Gastrocnemius medialis (tissue), 4 donors: ENCODE measurements at regions not wholly inside any gene's neighbourhood (a gene's known extent, or its start where the extent isn't known, plus 50 kb on each side); places are given as distances from the start of the nearest gene placed in this dataset.

Experiments
- ATAC-seq, 2 donors: fragments of 150-250 bp; one replicate each; pipeline ENCODE4 v1.9.1; 2016
- DNase-seq, 2 donors: peaks; one replicate each; pipeline ENCODE4 v3.0.0-alpha.2; 2019
- H3K27ac ChIP-seq, 4 donors: fragments of 200-600 bp; sonication (generic); 1 replicate in 1 of 4; 2 replicates in 3 of 4; pipeline ENCODE4 v1.5.1; 2016 to 2018; ENCODE audit warnings: mild to moderate bottlenecking in 2 of 4, moderate library complexity in 1 of 4
- H3K27me3 ChIP-seq, 3 donors: fragments of 200-600 bp; sonication (generic) in 2 of 3; 1 replicate in 1 of 3; 2 replicates in 2 of 3; pipeline versions ENCODE4 v1.5.1 to v1.6.0; 2016 to 2019; ENCODE audit warnings: mild to moderate bottlenecking in 1 of 3, moderate library complexity in 1 of 3
- H3K36me3 ChIP-seq, 2 donors: fragments of 200-600 bp; sonication (generic) in 1 of 2; one replicate each; pipeline ENCODE4 v1.5.1; 2017 to 2018
- H3K4me1 ChIP-seq, 2 donors: fragments of 200-600 bp; sonication (generic) in 1 of 2; one replicate each; pipeline ENCODE4 v1.5.1; 2016 to 2017; ENCODE audit warnings: mild to moderate bottlenecking in 2 of 2
- H3K4me3 ChIP-seq, 4 donors: fragments of 200-600 bp; sonication (generic) in 3 of 4; 1 replicate in 1 of 4; 2 replicates in 3 of 4; pipeline ENCODE4 v1.5.1; 2016 to 2019; ENCODE audit warnings: mild to moderate bottlenecking in 2 of 4
- H3K9me3 ChIP-seq, 3 donors: fragments of 200-600 bp; sonication (generic) in 2 of 3; 1 replicate in 1 of 3; 2 replicates in 2 of 3; pipeline ENCODE4 v1.5.1; 2016 to 2019
- POLR2A ChIP-seq, 2 donors: fragments of 450-650 bp; IDR thresholded peaks; one replicate each; pipeline ENCODE4 v1.6.1; 2017; ENCODE audit warnings: antibody characterized with exemption in 2 of 2, mild to moderate bottlenecking in 2 of 2, moderate library complexity in 2 of 2
- in situ Hi-C, 4 donors: fragments of 200-750 bp; cut with MboI; loops; one replicate each; pipeline versions ENCODE4 v1.15.0 to v1.8.0; 2017; ENCODE audit warnings: low sequenced_read_pairs in 4 of 4
- intact Hi-C: fragments of 100-400 bp; cut with DNase I; formaldehyde crosslinking; loops from one replicate; pipeline ENCODE4 v1.15.1; 2023; ENCODE audit warnings: low total_unique reads
- TF ChIP-seq, protein P1 (sequence below), 5 experiments: fragments of 450-650 bp in 3 of 5; fragments of 200-600 bp in 2 of 5; sonication (generic) in 2 of 5; IDR thresholded peaks in 4 of 5; conservative IDR thresholded peaks in 1 of 5; 1 replicate in 4 of 5; 2 replicates in 1 of 5; pipeline ENCODE4 v1.5.1; 2016 to 2019; ENCODE audit warnings: antibody characterized with exemption in 5 of 5, mild to moderate bottlenecking in 3 of 5, moderate library complexity in 3 of 5

DNA sequence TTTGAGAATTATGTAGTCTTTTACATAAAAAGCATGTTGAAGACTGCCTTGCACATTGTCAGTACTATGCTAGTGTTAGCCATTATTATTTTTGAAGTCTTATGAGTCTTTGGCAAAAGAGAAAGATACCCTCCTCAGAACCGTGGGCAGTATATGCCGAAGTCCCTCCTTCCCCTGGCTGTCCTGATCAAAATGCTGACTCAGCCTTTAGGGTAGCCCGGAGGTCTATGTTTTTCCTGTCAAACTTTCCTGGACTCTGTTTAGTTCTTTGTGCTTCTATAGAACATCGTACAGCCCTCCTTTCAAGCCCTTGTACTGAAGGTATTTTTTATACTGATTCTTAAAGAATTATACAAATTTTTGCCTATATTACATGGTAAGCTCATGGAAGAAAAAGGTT is 264.7 kb upstream of the ATP5MC3 start:
- no peaks in the 10 kb centered on the region for H3K36me3 ChIP-seq
- no peak overlapping the region for H3K27ac ChIP-seq
- DNase-seq (no peak), ATAC-seq (no peak)
- H3K4me3 ChIP-seq: no peak overlapping the region
- TF ChIP-seq POLR2A (IDR thresholded peaks at IDR 0.05): no peak
- TF ChIP-seq, protein P1, sequence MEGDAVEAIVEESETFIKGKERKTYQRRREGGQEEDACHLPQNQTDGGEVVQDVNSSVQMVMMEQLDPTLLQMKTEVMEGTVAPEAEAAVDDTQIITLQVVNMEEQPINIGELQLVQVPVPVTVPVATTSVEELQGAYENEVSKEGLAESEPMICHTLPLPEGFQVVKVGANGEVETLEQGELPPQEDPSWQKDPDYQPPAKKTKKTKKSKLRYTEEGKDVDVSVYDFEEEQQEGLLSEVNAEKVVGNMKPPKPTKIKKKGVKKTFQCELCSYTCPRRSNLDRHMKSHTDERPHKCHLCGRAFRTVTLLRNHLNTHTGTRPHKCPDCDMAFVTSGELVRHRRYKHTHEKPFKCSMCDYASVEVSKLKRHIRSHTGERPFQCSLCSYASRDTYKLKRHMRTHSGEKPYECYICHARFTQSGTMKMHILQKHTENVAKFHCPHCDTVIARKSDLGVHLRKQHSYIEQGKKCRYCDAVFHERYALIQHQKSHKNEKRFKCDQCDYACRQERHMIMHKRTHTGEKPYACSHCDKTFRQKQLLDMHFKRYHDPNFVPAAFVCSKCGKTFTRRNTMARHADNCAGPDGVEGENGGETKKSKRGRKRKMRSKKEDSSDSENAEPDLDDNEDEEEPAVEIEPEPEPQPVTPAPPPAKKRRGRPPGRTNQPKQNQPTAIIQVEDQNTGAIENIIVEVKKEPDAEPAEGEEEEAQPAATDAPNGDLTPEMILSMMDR (IDR thresholded peaks at IDR 0.05 in 4 of 5, conservative IDR thresholded peaks at IDR 0.05 in 1 of 5): no peak
- in situ Hi-C loops: no loop called here
- intact Hi-C loops: no loop called here
- no peaks in the 10 kb centered on the region for H3K27me3 ChIP-seq
- no peaks in the 10 kb centered on the region for H3K9me3 ChIP-seq
- H3K4me1 ChIP-seq: no peaks in the 10 kb centered on the region

- in situ Hi-C loops: no loop called here
- Histone ChIP-seq H3K36me3 (no peaks in the 10 kb centered on the region), H3K9me3 (no peaks in the 10 kb centered on the region), H3K27ac (no peak overlapping the region), H3K27me3 (no peaks in the 10 kb centered on the region), H3K4me3 (no peak overlapping the region), H3K4me1 (no peaks in the 10 kb centered on the region)
- intact Hi-C loops: no loop called here
- ATAC-seq (no peak), DNase-seq (no peak)
- no peak for TF ChIP-seq POLR2A (IDR thresholded peaks at IDR 0.05)
- TF ChIP-seq, protein P1 (IDR thresholded peaks at IDR 0.05 in 4 of 5, conservative IDR thresholded peaks at IDR 0.05 in 1 of 5): no peak
Measured at GRCh38 chr2:175445281-175445680, 263.8 kb upstream of the ATP5MC3 start.

- no peaks in the 10 kb centered on the region for H3K4me1 ChIP-seq
- no peak overlapping the region for H3K27ac ChIP-seq
- H3K4me3 ChIP-seq: no peak overlapping the region
- in situ Hi-C loops: no loop called here
- no peak for DNase-seq
- H3K36me3 ChIP-seq: no peaks in the 10 kb centered on the region
- no peak for ATAC-seq
- intact Hi-C loops: no loop called here
- TF ChIP-seq POLR2A (IDR thresholded peaks at IDR 0.05): no peak
- TF ChIP-seq, protein P1 (IDR thresholded peaks at IDR 0.05 in 4 of 5, conservative IDR thresholded peaks at IDR 0.05 in 1 of 5): no peak
- no peaks in the 10 kb centered on the region for H3K9me3 ChIP-seq
- no peaks in the 10 kb centered on the region for H3K27me3 ChIP-seq
Measured at GRCh38 chr2:175442441-175442840, 260.9 kb upstream of the ATP5MC3 start.

- Histone ChIP-seq H3K27me3 (no peaks in the 10 kb centered on the region), H3K9me3 (no peaks in the 10 kb centered on the region), H3K4me3 (no peak overlapping the region), H3K27ac (no peak overlapping the region), H3K4me1 (no peaks in the 10 kb centered on the region), H3K36me3 (no peaks in the 10 kb centered on the region)
- ATAC-seq (no peak), DNase-seq (no peak)
- in situ Hi-C loops (no loop called here), intact Hi-C loops (no loop called here)
- TF ChIP-seq POLR2A (IDR thresholded peaks at IDR 0.05): no peak
- TF ChIP-seq, protein P1 (IDR thresholded peaks at IDR 0.05 in 4 of 5, conservative IDR thresholded peaks at IDR 0.05 in 1 of 5): no peak
Measured at GRCh38 chr2:175441181-175441761, 259.8 kb upstream of the ATP5MC3 start.

GRCh38 chr2:175439416-175439815 is 257.9 kb upstream of the ATP5MC3 start:
- TF ChIP-seq, protein P1 (IDR thresholded peaks at IDR 0.05 in 4 of 5, conservative IDR thresholded peaks at IDR 0.05 in 1 of 5): no peak
- TF ChIP-seq POLR2A (IDR thresholded peaks at IDR 0.05): no peak
- no peaks in the 10 kb centered on the region for H3K27me3 ChIP-seq
- DNase-seq (no peak), ATAC-seq (no peak)
- H3K4me3 ChIP-seq: no peak overlapping the region
- intact Hi-C loops (no loop called here), in situ Hi-C loops (no loop called here)
- no peak overlapping the region for H3K27ac ChIP-seq
- no peaks in the 10 kb centered on the region for H3K4me1 ChIP-seq
- H3K36me3 ChIP-seq: no peaks in the 10 kb centered on the region
- no peaks in the 10 kb centered on the region for H3K9me3 ChIP-seq
